GM19438 (cell line): ENCODE measurements at regions not wholly inside any gene's neighbourhood (a gene's known extent, or its start where the extent isn't known, plus 50 kb on each side); places are given as distances from the start of the nearest gene placed in this dataset.
"Not testable (repeated sequence)": the region's sequence is repeated elsewhere in the genome, so short reads cannot be mapped to it uniquely, and the experiment has no call there.

Experiments used
- ATAC-seq: cut with Tn5 transposase; IDR thresholded peaks from one replicate; pipeline ENCODE4 v1.9.1; 2021; ENCODE audit warnings: low read depth; ENCODE audit not compliant: unreplicated experiment

DNA sequence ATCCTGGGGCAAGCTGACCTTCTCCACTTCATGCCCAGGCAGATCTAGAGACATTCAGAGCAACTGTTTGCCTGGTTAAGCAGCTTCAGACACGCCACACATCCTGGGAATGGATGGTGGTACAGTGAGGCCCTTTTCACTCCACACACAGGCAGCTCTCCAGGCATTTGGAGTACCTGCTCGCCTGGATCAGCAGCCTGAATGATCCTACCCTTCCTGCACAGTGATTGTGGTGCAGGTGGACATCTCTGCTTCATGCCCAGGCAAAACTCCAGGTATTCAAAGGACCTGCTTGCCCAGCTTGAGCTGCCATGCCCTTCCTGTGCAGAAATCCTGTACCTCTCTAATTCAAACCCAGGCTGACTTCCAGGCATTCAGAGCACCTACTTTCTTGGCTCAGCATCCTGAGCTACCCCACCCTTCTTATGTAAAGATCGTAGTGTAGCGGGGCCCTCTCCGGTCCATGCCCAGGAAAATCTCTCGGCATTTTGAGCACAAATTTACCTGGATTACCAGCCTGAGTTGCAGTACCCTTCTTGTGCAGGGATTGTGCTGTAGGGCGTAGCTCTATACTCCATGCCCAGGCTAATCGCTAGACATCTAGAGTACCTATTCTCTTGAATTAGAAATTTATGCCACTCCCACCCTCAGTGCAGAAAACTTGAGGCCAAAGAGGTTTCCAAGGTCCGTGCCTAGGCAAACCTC is 972.8 kb downstream of the ANKRD7 start:
- ATAC-seq: no peak

GRCh38 chr7:119197877-119198527 is 973.5 kb downstream of the ANKRD7 start:
- ATAC-seq: peak; percentile 94

DNA sequence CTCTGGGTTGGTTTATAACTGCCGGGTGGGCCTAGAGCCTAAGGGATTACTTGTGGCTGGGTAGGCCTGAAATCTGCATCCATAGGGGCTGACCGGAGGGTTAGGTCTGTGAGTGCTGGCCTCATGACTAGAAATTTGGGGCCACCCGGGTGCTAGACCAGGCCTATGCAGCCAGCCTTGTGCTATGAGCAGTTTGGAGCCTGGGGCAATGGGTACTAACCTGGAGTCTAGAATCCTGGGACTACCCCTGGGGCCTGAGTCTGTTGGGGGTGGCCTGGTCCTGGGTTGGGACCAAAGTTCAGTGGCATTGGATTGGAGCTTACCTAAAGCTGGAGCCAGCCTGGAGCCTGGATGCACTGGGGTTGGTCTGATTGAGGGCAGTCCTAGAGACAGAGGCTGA is 995.2 kb downstream of the ANKRD7 start:
- ATAC-seq: no peak

DNA sequence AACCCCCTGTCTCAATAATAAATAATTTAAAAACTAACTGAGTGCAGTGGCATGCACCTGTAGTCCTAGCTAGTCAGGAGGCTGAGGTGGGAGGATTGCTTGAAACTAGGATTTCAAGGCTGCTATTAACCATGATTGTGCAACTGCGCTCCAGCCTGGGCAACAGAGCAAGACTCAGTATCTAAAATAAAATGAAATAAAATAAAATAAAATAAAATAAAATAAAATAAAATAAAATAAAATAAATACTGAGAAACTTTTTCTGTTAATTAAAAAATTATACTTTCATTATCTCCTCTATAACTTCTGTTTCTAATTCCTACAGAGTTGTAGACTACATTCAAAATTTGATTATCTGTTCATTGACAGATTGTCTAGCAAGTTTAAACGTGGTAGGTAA is 999.4 kb downstream of the ANKRD7 start:
- no peak for ATAC-seq

DNA sequence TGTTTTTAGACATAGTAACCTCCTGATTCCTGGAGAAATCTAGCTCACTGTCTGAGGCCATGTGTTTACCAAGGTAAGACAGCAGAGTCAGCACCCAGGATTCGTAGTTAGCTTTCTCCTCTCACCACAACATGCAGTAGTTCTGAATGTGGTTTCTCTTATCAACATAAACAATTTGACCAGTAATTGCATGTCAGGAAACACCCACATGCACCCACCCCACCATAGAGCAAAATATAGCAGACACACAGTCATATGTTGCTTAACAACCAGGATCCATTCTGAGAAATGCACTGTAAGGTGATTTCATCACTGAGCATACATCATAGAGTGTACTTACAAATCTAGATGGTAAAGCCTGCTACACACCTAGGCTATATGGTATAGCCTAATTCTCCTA is 1004.0 kb downstream of the ANKRD7 start:
- ATAC-seq: no peak

DNA sequence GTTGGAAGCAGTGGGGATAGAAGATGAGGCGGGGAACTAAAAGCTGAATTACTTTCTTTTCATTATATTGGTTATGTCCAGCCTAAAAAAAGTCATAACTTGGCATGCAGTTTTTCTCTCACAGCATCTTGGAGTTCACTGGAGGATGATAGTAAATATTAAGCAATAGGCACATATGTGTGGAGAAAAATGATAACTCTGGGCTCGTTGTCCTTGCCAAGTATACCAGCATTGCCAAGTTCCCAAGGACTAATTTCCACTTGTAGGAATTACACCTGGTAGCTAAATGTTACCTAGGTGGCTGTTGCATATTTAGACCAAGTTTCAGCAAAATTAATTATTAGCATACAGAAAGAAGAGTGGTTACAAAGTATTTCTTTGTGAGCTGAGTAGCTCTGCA is 1007.6 kb downstream of the ANKRD7 start:
- ATAC-seq: no peak

GRCh38 chr7:119233015-119233414 is 1008.5 kb downstream of the ANKRD7 start:
- ATAC-seq: no peak

- no peak for ATAC-seq
Measured at GRCh38 chr7:119252962-119253361, 1020.0 kb upstream of the KCND2 start.

DNA sequence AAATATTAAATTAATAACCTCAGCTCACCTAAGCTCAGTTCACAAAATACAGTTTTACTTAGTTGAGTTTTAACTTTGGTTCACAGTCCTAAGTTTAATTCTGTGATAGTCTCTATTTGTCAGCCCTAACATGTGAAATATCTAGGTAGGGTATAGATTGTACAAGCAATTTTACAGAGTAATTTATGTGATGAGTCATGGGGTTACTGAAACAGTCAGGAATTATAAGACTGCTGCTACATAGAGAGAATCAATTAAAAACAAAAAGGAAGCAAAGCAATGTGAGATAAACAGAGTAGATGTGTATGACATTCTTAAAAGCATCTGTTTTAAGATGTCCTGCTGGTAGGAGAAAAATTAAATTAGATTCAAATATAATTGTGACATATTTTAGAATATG is 1018.2 kb upstream of the KCND2 start:
- no peak for ATAC-seq

GRCh38 chr7:119256001-119256400 is 1017.0 kb upstream of the KCND2 start:
- ATAC-seq: no peak

DNA sequence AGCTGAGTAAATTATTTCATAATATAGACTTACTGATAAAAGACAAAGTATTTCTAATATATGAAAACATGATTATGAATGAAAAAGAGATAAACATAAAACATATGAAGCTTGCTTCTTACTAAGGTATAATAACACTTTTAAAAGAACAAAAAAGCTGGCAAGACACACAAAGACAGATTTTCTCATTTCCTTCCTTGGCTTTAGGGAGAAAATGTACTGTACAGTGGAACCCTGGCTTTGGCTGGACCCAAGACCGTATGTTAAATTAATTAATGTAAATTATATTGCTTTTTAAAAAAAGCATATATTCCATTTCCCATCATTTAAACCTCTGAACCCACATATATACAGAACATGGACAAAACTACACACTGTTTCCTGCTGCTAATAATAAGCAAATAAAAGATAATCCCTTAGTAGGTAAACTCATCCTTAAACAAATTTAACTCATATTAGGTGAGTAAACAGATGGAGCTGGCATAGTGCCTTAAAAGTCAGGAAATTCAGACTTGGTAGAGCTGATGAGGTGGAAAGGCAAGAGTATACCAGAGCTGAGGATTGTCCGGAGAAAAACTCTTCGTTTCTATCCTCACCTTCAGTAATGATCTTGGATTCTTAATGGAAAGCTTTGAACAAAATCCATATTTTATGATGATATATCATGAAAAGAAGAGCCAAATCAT is 1016.4 kb upstream of the KCND2 start:
- ATAC-seq: no peak

DNA sequence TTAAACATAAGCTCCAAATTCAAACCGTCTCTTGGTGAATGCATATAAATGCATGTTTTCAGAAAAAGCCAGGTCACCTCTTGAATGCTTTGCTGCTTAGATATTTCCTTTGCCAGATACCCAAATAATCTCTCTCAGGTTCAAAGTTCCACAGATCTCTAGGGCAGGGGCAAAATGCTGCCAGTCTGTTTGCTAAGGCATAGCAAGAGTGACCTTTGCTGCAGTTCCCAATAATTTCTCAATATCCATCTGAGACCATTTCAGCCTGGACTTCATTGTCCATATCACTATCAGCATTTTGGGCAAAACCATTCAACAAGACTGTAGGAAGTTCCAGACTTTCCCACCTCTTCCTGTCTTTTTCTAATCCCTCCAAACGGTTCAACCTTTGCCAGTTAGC is 1006.2 kb upstream of the KCND2 start:
- not testable (repeated sequence) for ATAC-seq

DNA sequence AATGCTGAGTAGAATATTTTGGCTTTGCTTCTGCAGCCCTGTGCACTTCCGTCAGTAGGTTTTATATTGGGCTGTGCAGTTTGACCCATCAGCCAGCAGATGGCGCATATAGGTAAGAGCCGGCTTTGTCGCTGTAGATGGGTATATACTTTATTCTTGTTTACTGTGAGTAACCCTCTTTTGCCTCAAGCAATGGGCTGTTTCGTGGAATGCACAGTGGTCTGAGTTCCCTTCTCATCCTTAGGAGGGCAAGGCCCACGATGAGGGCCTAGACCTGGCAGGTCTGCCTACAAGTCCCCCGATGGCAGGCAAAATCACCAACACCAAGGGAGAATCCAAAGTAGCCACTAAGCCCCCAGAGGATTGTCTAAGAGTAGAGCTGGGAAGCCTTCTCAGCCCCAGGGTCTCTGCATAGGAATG is 1002.9 kb upstream of the KCND2 start:
- ATAC-seq: peak; percentile 91

GRCh38 chr7:119270644-119271043 is 1002.3 kb upstream of the KCND2 start:
- no peak for ATAC-seq

- ATAC-seq: no peak
Measured at GRCh38 chr7:119271147-119271779, 1001.7 kb upstream of the KCND2 start.

- no peak for ATAC-seq
Measured at GRCh38 chr7:119281181-119281846, 991.7 kb upstream of the KCND2 start.

DNA sequence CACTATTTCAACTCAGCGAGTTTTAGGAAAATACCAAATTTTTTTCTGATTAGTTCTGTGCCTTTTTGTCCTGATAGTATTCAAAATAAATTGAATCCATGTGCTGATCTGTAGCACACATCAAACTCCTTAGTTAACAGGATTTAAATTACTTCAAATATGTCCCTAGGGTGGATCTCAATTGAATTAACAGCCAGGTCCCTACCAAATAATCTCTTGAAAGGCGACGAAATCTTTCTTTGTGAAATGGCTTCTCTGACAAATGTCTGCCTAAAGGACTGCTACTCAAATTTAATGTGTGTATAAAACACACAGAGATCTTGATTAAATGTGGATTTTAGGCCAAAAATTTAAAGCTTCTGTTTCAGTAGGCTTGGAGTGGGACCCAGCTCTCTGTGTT is 989.6 kb upstream of the KCND2 start:
- no peak for ATAC-seq

DNA sequence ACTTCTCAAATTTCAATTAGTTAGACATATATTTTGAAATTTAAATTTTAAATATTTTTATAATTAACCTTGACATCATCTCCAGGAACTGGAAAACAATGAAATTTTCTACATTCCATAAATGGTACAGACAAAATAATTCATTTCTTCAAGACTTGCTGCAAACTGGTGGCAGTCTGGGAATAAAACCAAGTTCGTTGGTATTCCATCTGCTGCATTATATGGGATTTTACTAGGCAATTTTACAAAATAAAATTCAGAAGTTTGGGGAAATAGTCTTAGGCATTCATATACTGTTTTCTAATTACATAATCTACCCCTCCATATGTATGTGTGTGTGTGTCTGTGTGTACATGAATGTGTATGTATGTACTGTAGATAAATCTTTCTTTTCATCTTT is 984.6 kb upstream of the KCND2 start:
- no peak for ATAC-seq

GRCh38 chr7:119300341-119300740 is 972.6 kb upstream of the KCND2 start:
- not testable (repeated sequence) for ATAC-seq

GRCh38 chr7:119320316-119320715 is 952.7 kb upstream of the KCND2 start:
- no peak for ATAC-seq

DNA sequence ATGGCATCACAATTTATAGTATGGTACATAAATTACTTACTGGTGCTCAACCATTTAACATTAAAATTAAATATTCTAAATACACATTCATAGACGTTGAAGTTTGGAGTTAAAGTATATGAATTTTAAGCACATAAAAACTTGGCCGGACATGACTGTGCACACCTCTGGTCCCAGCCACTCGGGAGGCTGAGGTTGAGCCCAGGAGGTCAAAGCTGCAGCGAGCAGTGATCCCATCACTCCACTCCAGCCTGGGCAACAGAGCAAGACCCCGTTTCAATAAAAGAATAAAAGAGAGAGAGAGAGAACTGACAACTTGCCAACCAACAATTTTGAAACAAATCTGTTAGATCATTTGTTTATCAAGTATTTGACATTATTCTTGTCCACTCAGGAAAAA is 943.3 kb upstream of the KCND2 start:
- ATAC-seq: no peak
